Activated CD4-positive, alpha-beta T cell treated with anti-CD3 and anti-CD28 coated beads, Interleukin-2, Interleukin-4, amounts not matched to agents 100 ng/mL and 50 ng/mL, durations not matched to agents 16 hours and 8 hours (primary cell): ENCODE measurements at regions not wholly inside any gene's neighbourhood (a gene's known extent, or its start where the extent isn't known, plus 50 kb on each side); places are given as distances from the start of the nearest gene placed in this dataset.
"Not testable (repeated sequence)": the region's sequence is repeated elsewhere in the genome, so short reads cannot be mapped to it uniquely, and the experiment has no call there.

Source experiments
- DNase-seq: peaks from one replicate; pipeline ENCODE4 v3.0.0-alpha.2; 2020; ENCODE audit warnings: low spot score

DNA sequence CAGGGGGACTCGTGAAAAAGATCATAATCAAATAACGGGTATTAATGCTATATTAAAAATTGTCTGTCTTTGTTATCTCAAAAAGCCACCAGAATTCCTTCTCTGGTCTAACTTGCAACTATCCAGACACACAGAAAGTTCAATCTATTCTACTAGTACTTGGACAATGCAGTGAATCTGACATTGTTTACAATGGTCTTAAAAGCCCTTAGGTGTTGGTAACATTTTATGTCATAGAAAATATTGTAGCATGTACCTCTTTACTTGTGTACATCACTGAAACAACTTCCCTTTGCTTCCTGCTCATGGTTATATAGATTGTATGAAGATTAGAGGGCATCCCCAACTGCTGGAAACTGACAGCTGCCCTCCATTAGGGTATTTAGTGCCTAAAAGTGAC, 71.1 kb upstream of the PPP3CA start:
- peak; percentile 3 for DNase-seq

DNA sequence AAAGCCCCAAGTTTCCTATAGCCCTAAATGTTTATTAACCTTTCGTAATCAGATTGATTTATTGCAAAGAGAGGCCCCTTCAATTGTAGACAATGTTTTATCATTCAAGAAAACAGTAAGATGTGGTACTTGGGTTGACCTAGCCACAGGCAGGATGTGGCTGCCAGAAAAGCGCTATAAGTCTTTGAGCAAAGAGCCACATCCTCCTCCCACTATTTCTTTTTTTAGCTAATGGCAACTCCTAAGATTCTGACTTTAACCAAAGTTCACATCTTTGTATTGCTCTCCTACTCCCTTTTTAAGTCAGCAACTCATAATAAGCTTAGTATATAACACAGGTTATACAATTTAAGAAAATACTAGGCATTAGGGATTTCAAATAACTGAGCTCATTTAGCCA, 70.7 kb upstream of the PPP3CA start:
- DNase-seq, result peak; percentile 75

DNA sequence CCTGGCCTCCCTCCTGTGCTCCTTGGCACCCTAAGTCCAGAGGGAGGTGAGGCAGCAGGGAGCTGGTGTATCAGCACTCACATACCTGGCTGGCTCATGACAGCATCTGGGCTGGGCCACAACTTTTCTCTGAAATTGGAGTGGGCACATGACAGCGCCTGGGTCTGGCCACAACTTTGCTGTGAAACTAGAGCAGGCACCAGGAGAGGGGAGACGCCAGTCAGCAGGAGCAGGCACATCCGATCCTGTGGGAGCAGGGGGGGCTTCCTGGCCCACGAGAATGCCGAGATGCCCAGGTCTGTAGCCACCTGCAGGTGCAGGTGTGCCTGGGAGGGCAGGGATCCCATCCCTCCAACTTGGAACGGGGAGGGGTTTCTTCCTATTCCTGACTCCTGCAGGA, 69.7 kb upstream of the PPP3CA start:
- DNase-seq, result no peak

DNA sequence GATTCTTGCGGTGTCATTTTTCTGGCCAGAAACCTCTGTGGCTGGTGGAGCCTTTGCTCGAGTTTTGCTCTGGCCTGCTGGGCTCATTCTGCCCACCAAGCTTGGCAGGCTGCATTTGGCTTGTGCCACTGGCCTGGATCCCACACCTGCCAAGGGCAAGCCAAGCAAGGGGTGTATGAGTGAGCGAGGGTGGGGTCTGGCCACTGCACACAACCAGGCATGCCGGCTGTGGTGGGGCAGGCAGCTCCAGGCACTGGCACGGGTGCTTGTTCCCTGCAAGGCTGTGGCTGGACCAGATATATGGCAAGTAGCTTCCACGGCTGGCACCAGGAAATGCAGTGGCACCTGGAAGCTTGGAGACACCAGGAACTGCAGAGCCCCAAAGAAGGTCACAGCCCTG, 68.6 kb upstream of the PPP3CA start:
- no peak for DNase-seq

DNA sequence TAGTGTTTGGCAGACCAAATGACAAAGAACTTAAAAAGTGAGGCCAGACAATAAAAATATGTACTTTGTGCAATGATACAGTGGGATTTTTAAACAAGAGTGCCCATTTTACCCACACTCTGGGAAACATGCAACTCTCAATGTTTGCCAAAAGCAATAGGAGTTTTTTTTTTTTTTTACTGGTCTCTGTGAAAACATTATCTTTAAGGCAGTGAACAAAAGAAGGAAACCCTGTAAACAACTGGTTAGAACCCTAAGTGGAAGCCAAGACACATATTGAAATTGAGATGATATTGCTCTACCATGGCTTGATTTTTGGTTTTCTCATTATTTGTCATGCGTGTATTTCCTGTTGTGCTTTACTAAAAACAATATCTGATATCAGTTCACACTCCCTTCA, 67.2 kb upstream of the PPP3CA start:
- peak; percentile 31 for DNase-seq

DNA sequence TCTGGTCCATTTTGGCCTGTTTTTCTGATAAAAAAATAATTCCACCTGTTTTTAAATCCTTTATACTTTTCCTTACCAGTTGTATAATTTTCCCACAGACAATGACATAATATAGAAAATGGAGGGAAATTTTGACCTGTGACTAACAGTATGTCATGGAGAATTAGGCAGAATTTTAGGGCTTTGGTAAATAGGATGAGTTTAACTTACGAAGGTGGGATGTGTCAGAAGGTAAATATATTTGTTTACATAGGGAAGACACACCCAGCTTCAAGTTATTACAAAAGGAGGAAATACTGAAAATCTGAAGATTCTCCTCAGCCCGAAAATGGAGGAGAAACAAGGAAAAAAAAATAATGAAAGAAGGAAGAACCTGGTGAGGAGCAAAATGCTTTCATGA, 64.6 kb upstream of the PPP3CA start:
- DNase-seq, result no peak

DNA sequence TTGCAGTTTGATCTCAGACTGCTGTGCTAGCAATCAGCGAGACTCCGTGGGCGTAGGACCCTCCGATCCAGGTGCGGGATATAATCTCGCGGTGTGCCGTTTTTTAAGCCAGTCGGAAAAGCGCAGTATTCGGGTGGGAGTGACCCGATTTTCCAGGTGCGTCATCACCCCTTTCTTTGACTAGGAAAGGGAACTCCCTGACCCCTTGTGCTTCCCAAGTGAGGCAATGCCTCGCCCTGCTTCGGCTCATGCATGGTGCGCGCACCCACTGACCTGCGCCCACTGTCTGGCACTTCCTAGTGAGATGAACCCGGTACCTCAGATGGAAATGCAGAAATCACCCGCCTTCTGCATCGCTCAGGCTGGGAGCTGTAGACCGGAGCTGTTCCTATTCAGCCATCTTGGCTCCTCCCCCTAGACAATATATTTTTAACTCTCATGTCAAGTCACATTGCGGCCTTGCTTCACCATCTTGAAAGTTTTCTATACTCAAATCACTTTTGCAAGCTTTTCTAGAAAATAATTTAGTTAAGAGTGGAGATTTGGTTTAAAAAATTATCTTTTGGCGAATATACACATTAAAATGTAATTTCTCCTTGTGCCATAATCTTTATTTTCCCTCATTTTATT, 64.1 kb upstream of the PPP3CA start:
- not testable (repeated sequence) for DNase-seq

DNA sequence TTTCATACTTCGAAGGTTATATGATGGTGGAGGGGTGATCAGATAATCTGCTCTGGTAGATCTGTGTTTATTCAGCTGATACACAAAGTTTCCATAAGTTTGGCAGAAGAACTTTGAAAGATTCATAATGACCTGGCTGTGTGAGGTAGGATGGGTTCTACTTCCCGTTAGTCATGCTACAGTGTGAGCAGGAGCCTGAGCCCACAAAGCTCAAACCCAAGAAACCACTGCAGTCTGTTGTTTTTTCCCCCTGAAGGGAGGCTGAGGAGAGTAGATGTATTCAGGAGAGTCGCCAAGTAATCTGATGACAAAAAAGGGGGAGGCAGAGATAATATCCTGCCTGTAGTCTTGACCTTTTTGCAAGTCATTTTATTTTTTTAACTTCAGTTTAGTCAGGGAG, 52.8 kb upstream of the PPP3CA start:
- peak; percentile 40 for DNase-seq

DNA sequence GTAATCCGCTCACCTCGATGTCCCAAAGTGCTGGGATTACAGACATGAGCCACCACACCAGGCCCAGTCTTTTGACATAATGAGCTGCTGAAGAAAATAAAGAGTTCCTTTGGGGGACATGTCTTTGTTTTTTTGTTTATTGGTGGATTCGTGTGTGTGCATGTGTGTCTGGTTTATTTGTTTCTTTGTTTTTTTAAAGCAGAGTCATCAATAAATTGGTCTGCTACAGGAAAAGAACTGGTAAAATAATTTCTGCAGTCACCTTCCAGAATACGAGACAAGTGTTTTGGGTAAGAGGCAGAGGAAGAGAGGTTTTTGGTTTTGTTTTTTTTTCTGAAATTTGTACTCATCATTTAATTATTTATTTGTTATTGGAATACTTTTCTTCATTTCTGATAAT, 51.5 kb upstream of the PPP3CA start:
- DNase-seq, result no peak
